ENCODE measurements at regions not wholly inside any gene's neighbourhood (a gene's known extent, or its start where the extent isn't known, plus 50 kb on each side); places are given as distances from the start of the nearest gene placed in this dataset.

DNA sequence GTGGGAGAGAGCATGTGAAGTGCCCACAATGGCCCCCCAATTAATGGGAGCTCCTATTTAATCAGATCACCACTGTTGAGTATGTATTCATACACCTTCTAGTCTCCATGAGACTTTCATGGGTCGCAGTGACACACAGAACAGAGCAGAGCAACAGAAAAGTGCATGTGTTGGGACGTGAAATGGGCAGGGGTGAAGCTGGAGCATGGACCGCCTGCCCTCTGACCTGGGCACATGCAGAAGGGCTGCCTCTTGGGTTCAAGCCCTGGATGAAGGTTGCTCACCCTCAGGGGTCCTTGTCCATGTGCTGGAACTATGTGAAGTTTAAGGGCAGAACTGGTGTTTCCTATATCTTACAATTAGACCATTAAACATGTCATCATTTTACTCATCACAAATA is 106.0 kb upstream of the PHACTR3 start:
- Histone ChIP-seq H3K27ac (ENCODE audit: low read length) (no peak overlapping the region), H3K36me3 (ENCODE audit: control insufficient read depth, insufficient read depth, low read length) (no peaks in the 10 kb centered on the region), H3K9me3 (ENCODE audit: control insufficient read depth, insufficient read depth, low read length) (no peaks in the 10 kb centered on the region), H3K4me1 (ENCODE audit: control insufficient read depth, insufficient read depth, low read length) (no peaks in the 10 kb centered on the region), H3K27me3 (ENCODE audit: control insufficient read depth, insufficient read depth, low read length) (peaks cover 2% of the 10 kb centered on the region), H3K4me3 (ENCODE audit: low read length) (no peak overlapping the region)
- no peaks in the 10 kb centered on the region for H3K9me3 Mint-ChIP-seq
- ATAC-seq (no peak), DNase-seq (no peak)
- H3K36me3 Mint-ChIP-seq, result no peaks in the 10 kb centered on the region
- H3K4me3 Mint-ChIP-seq, result no peak overlapping the region
- H3K4me1 Mint-ChIP-seq, result no peaks in the 10 kb centered on the region
- intact Hi-C loops (cut with micrococcal nuclease), result loop anchor here (5.0 kb wide), 1 partner anchor 441 kb away; no protein-coding TSS in a partner anchor
- 84% methylated on average over 3 of the region's 3 CpGs for WGBS (ENCODE audit: insufficient coverage)
- H3K27ac Mint-ChIP-seq, result no peak overlapping the region
- TF ChIP-seq, protein P1, sequence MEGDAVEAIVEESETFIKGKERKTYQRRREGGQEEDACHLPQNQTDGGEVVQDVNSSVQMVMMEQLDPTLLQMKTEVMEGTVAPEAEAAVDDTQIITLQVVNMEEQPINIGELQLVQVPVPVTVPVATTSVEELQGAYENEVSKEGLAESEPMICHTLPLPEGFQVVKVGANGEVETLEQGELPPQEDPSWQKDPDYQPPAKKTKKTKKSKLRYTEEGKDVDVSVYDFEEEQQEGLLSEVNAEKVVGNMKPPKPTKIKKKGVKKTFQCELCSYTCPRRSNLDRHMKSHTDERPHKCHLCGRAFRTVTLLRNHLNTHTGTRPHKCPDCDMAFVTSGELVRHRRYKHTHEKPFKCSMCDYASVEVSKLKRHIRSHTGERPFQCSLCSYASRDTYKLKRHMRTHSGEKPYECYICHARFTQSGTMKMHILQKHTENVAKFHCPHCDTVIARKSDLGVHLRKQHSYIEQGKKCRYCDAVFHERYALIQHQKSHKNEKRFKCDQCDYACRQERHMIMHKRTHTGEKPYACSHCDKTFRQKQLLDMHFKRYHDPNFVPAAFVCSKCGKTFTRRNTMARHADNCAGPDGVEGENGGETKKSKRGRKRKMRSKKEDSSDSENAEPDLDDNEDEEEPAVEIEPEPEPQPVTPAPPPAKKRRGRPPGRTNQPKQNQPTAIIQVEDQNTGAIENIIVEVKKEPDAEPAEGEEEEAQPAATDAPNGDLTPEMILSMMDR (IDR thresholded peaks at IDR 0.05), result no peak
- H3K27me3 Mint-ChIP-seq (ENCODE audit: low read depth in 2 of 2), result peaks cover 15 to 32% of the 10 kb centered on the region in 2 donors

DNA sequence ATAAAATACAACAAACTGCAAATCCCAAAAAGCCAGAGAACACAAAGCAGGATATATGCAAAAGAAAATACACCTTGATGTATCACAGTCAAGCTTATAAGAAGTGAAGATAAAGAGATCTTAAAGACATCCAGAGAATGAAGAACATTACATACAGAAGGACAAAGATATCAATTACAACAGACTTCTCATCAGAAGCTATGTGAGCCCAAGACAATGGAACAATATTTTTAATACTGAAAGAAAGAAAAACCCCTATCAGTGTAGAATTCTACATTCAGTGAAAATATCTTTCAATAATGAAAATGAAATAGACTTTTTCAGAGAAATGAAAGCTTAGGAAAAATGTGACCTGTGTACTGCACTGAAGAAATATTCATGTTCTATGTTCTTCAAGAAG is 104.5 kb upstream of the PHACTR3 start:
- Mint-ChIP-seq H3K36me3 (no peaks in the 10 kb centered on the region), H3K27me3 (ENCODE audit: low read depth in 2 of 2) (peaks cover 15 to 33% of the 10 kb centered on the region in 2 donors), H3K4me3 (no peak overlapping the region), H3K9me3 (no peaks in the 10 kb centered on the region), H3K27ac (no peak overlapping the region), H3K4me1 (no peaks in the 10 kb centered on the region)
- TF ChIP-seq, protein P1 (IDR thresholded peaks at IDR 0.05), result no peak
- Histone ChIP-seq H3K27me3 (ENCODE audit: control insufficient read depth, insufficient read depth, low read length) (peaks cover 2% of the 10 kb centered on the region), H3K4me3 (ENCODE audit: low read length) (no peak overlapping the region), H3K27ac (ENCODE audit: low read length) (no peak overlapping the region), H3K4me1 (ENCODE audit: control insufficient read depth, insufficient read depth, low read length) (no peaks in the 10 kb centered on the region), H3K9me3 (ENCODE audit: control insufficient read depth, insufficient read depth, low read length) (no peaks in the 10 kb centered on the region), H3K36me3 (ENCODE audit: control insufficient read depth, insufficient read depth, low read length) (no peaks in the 10 kb centered on the region)
- no peak for ATAC-seq
- intact Hi-C loops (cut with micrococcal nuclease), result loop anchor here (5.0 kb wide), 1 partner anchor 443 kb away; no protein-coding TSS in a partner anchor
- DNase-seq, result no peak

DNA sequence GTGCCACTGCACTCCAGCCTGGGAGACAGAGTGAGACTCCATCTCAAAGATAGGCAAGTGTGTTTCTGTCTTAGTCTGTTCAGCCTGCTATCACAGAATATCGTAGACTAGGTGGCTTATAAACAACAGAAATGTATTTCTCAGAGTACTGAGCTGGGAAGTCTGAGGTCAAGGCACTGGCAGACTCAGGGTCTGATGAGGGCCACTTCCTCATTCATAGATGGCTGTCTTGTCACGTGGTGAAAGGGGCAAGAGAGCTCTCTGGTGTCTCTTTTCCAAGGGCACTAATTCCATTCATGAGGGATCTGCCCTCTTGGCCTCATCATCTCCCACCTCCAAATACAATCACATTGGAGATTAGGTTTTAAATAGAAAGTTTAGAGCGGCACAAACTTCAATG is 95.6 kb upstream of the PHACTR3 start:
- no peak for DNase-seq
- H3K27me3 Mint-ChIP-seq (ENCODE audit: low read depth in 2 of 2), result peaks cover 19 to 25% of the 10 kb centered on the region in 2 donors
- Histone ChIP-seq H3K27me3 (ENCODE audit: control insufficient read depth, insufficient read depth, low read length) (peaks cover 4% of the 10 kb centered on the region), H3K4me3 (ENCODE audit: low read length) (no peak overlapping the region), H3K27ac (ENCODE audit: low read length) (no peak overlapping the region), H3K4me1 (ENCODE audit: control insufficient read depth, insufficient read depth, low read length) (no peaks in the 10 kb centered on the region), H3K9me3 (ENCODE audit: control insufficient read depth, insufficient read depth, low read length) (no peaks in the 10 kb centered on the region), H3K36me3 (ENCODE audit: control insufficient read depth, insufficient read depth, low read length) (no peaks in the 10 kb centered on the region)
- no peak overlapping the region for H3K4me3 Mint-ChIP-seq
- intact Hi-C loops (cut with micrococcal nuclease), result no loop called here
- TF ChIP-seq, protein P1 (IDR thresholded peaks at IDR 0.05), result no peak
- no peak overlapping the region for H3K27ac Mint-ChIP-seq
- no peaks in the 10 kb centered on the region for H3K36me3 Mint-ChIP-seq
- WGBS (ENCODE audit: insufficient coverage), result 42% methylated on average over 2 of the region's 3 CpGs
- H3K9me3 Mint-ChIP-seq, result no peaks in the 10 kb centered on the region
- H3K4me1 Mint-ChIP-seq, result no peaks in the 10 kb centered on the region
- no peak for ATAC-seq

DNA sequence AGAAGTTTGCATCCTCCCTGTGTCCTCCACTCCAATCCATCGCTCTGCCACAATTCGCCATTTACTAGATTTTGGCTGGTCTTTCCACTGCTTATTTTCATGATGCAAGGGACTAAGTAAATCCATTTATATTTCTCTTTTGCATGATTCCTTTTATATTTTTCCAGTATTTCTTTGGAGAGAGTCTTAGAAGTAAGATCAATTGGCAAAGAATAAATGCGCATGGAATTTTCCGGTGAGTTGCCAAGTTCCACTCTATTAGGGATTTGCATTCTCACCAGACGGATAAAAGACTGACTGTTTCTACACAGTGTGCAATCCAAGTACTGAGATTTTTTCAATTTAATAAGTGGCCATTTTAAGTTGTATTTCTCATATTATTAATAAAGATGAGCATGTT is 91.7 kb upstream of the PHACTR3 start:
- Mint-ChIP-seq H3K4me1 (no peaks in the 10 kb centered on the region), H3K4me3 (no peak overlapping the region), H3K9me3 (no peaks in the 10 kb centered on the region), H3K27ac (no peak overlapping the region), H3K36me3 (no peaks in the 10 kb centered on the region), H3K27me3 (ENCODE audit: low read depth in 2 of 2) (peaks cover 32 to 47% of the 10 kb centered on the region in 2 donors)
- Histone ChIP-seq H3K4me3 (ENCODE audit: low read length) (no peak overlapping the region), H3K36me3 (ENCODE audit: control insufficient read depth, insufficient read depth, low read length) (no peaks in the 10 kb centered on the region), H3K4me1 (ENCODE audit: control insufficient read depth, insufficient read depth, low read length) (no peaks in the 10 kb centered on the region), H3K27me3 (ENCODE audit: control insufficient read depth, insufficient read depth, low read length) (peaks cover 8% of the 10 kb centered on the region), H3K9me3 (ENCODE audit: control insufficient read depth, insufficient read depth, low read length) (no peaks in the 10 kb centered on the region), H3K27ac (ENCODE audit: low read length) (no peak overlapping the region)
- ATAC-seq (no peak), DNase-seq (no peak)
- TF ChIP-seq, protein P1 (IDR thresholded peaks at IDR 0.05), result no peak
- WGBS (ENCODE audit: insufficient coverage), result 90% methylated on average over 5 of the region's 5 CpGs
- intact Hi-C loops (cut with micrococcal nuclease), result no loop called here

Data from natural killer cell (primary cell).